ENCODE measurements at regions not wholly inside any gene's neighbourhood (a gene's known extent, or its start where the extent isn't known, plus 50 kb on each side); places are given as distances from the start of the nearest gene placed in this dataset.

- H2BK12ac ChIP-seq (ENCODE audit: low read depth, low read length) = no peak overlapping the region
- H4K5ac ChIP-seq (ENCODE audit: insufficient read length, low read depth, low read length) = no peak overlapping the region
- no peak overlapping the region for H3K56ac ChIP-seq (replicated peaks; ENCODE audit: insufficient read length, low read depth, low read length)
- H4K91ac ChIP-seq (replicated peaks; ENCODE audit: insufficient read length, low read length) = no peak overlapping the region
- H4K8ac ChIP-seq (ENCODE audit: extremely low read depth, insufficient read depth, low read length) = no peak overlapping the region
- no peaks in the 10 kb centered on the region for H3K23me2 ChIP-seq (ENCODE audit: low read depth, low read length)
- no peak overlapping the region for H2BK15ac ChIP-seq (ENCODE audit: low read length)
- H3K27ac ChIP-seq (ENCODE audit: low read depth, low read length) = no peak overlapping the region; the same call in 1 of the 2 replicates
- no peak overlapping the region for H2BK20ac ChIP-seq (ENCODE audit: low read length)
- H4K20me1 ChIP-seq (replicated peaks in 1 of 2; ENCODE audit: control insufficient read depth in 1 of 2, insufficient read depth in 2 of 2, low read length in 2 of 2) = no peaks in the 10 kb centered on the region
- no peak overlapping the region for H3K4me2 ChIP-seq (ENCODE audit: insufficient read depth in 1 of 2, low read depth in 2 of 2, low read length in 2 of 2)
- H3K4me3 ChIP-seq (ENCODE audit: extremely low read depth in 1 of 4, insufficient read depth in 2 of 4, low read depth in 3 of 4, low read length in 4 of 4) = no peak overlapping the region
- no peak overlapping the region for H2BK5ac ChIP-seq (ENCODE audit: low read depth, low read length)
- no peak overlapping the region; the same call in 1 of the 2 replicates for H3K18ac ChIP-seq (ENCODE audit: extremely low read depth, low read length)
- FAIRE-seq = no peak
- H3K36me3 ChIP-seq (ENCODE audit: control insufficient read depth in 2 of 4, insufficient read depth in 4 of 4, low read length in 3 of 4) = no peaks in the 10 kb centered on the region
- WGBS, 2 experiments (ENCODE audit: extremely low coverage in 1 of 2, insufficient coverage in 1 of 2, insufficient read length in 1 of 2, insufficient replicate concordance in 2 of 2, low coverage in 1 of 2, low lambda C conversion rate in 2 of 2, missing lambda C conversion rate in 1 of 2) = 100% methylated on average over 2 of the region's 2 CpGs; no CpG with 5 or more reads in 1 of the 2 experiments
- H2BK120ac ChIP-seq (replicated peaks; ENCODE audit: low read depth, low read length) = no peak overlapping the region
- H3K4me1 ChIP-seq (replicated peaks in 1 of 4; ENCODE audit: control insufficient read depth in 3 of 4, insufficient read depth in 4 of 4, low read length in 3 of 4) = peaks cover 0 to 3% (median 1%) of the 10 kb centered on the region in 4 experiments; a peak in 1 of 7 replicates
- ChIA-PET CTCF (ENCODE audit: partially characterized antibody) (no interaction called here), POLR2A (ENCODE audit: partially characterized antibody) (no interaction called here)
- H3K9me3 ChIP-seq (ENCODE audit: insufficient read depth in 2 of 2, low read depth in 1 of 2, low read length in 1 of 2) = no peaks in the 10 kb centered on the region
- H3K79me1 ChIP-seq (ENCODE audit: low read depth, low read length) = no peaks in the 10 kb centered on the region
- DNase-seq (ENCODE audit: low read depth in 1 of 2, low spot score in 2 of 2) = no peak
- no peak overlapping the region for H2AFZ ChIP-seq (ENCODE audit: low read length)
- H3K9ac ChIP-seq (replicated peaks in 1 of 4; ENCODE audit: extremely low read depth in 1 of 4, low read depth in 3 of 4, low read length in 3 of 4) = no peak overlapping the region
- H2AK5ac ChIP-seq (ENCODE audit: low read depth, low read length) = no peak overlapping the region
- no peaks in the 10 kb centered on the region for H3K27me3 ChIP-seq (replicated peaks in 1 of 4; ENCODE audit: control insufficient read depth in 3 of 4, extremely low read depth in 1 of 4, insufficient read depth in 3 of 4, low read length in 3 of 4)
- H3K23ac ChIP-seq (ENCODE audit: insufficient read length) = no peak overlapping the region
- H3K4ac ChIP-seq (replicated peaks; ENCODE audit: insufficient read length, low read depth, low read length) = no peak overlapping the region
- no peak overlapping the region for H3K14ac ChIP-seq (ENCODE audit: insufficient read length)
- no peaks in the 10 kb centered on the region for H3K79me2 ChIP-seq (ENCODE audit: control insufficient read depth in 1 of 2, insufficient read depth in 2 of 2, low read length in 2 of 2)
- TF ChIP-seq CHD7 (IDR thresholded peaks at IDR 0.05; ENCODE audit: insufficient replicate concordance, low read length) = no peak
These were observed 285.3 kb upstream of the FAM174A start for GRCh38 chr5:100249884-100250269.

All from H1 (cell line).